GM12873 (cell line): ENCODE measurements at regions not wholly inside any gene's neighbourhood (a gene's known extent, or its start where the extent isn't known, plus 50 kb on each side); places are given as distances from the start of the nearest gene placed in this dataset.

Experiments
- CTCF ChIP-seq: IDR thresholded peaks from 2 replicates; pipeline ENCODE4 v1.5.1; 2012; ENCODE audit warnings: low read depth, mild to moderate bottlenecking, moderate library complexity, low read length, control low read depth; ENCODE audit not compliant: insufficient read depth; ENCODE audit errors: missing control alignments

DNA sequence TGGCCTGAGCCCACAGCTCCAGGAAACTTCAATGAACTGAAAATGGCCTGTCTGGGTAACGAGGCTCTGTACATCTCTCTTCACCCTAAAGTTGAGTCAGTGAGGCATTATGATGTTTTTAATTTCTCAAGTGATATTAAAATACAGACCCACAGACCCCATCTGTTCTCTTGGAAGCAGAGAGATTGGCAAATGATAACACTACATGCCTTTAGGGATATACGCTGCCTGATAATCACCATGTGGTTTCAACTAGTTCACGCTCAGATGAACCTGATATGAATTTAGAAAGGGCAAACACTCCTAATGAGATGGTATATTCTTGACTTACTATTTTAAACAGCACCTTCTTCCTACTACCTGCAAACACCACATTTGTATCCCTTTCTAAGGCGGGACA is 127.5 kb downstream of the RFC3 start:
- TF ChIP-seq CTCF: no peak

DNA sequence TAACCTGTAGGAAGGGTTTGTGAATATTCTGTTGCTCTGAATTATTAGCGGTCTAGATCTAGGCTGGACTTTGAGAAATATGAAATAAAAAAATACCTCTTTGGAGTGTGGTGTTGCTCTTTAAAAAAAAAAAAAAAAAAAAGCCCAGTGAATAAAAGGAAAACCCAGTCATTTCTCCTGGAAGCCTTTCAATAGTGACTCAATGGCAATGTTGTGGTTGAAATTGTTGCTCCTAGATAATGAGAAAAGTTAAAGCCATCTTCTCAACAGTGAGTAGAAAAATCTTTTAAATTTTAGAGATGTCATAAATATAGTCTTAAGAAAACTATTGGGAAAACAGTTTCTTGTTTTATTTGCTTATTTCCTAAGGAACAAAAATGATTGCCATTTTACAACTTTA is 135.3 kb downstream of the RFC3 start:
- TF ChIP-seq CTCF: no peak

- TF ChIP-seq CTCF: no peak
Measured at GRCh38 chr13:33953781-33954180, 135.8 kb downstream of the RFC3 start.

GRCh38 chr13:33956346-33956745 is 138.4 kb downstream of the RFC3 start:
- no peak for TF ChIP-seq CTCF

DNA sequence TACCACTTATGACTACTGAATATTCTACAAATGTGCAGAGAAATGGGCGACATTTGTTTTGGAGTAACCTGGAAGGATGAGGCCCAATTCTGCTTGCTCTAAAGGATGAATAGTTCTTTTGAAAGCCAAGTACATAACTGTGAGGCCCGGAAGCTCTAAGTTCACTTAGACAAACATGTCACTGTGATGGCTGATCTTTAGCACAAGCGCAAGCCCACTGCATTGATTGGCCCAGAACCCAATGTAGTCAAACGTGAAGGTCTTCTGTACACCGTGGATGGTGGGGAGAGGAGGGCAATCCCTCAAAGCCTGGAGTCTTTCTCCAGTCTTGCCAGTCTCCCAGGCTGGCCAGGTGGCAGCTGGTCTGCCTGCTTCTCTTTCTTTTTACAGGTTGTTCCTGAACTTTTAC is 139.6 kb downstream of the RFC3 start:
- TF ChIP-seq CTCF: no peak

GRCh38 chr13:33958964-33959363 is 141.0 kb downstream of the RFC3 start:
- no peak for TF ChIP-seq CTCF

DNA sequence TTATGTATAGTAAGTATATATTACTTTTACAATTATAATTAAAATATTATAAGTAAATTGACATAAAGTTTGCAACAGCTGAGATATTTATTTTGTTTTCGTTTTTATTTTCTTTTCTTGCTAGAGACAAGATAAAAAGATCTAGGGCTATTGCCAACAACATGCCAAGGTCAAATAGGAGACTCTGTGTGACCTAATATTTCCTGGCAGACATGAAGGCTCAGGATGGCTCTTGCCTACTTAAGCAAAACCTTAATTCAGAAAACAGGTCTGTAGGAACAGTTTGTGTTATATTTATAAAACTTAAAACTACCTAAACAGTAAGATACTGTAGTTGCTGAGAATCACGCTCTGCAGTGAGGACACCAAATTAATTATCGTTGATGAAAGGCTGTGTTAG is 145.2 kb downstream of the RFC3 start:
- no peak for TF ChIP-seq CTCF

DNA sequence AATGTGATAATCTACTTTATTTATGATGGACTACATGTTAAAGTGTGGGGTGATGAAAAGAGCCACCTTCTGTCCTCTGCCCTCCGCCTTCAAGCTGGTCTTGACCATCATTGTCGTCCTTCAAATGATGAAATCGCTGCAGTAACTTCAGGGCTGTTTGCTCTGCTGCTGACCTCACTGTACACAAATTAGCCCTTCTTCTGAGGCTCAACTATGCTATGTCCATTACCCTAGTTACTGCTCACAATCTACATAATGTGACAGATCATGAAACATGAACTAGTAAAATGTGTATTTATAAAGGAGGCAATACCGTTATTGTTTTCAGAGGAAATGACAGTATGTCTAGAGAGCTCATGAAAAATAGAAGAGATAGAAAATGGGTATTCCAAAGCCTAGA is 145.9 kb downstream of the RFC3 start:
- no peak for TF ChIP-seq CTCF
